Sigmoid colon (tissue), 6 donors: ENCODE measurements at regions not wholly inside any gene's neighbourhood (a gene's known extent, or its start where the extent isn't known, plus 50 kb on each side); places are given as distances from the start of the nearest gene placed in this dataset.

ENCODE experiments used
- DNase-seq: peaks from one replicate; pipeline ENCODE4 v3.0.0-alpha.2; 2019
- H3K27ac ChIP-seq, 4 donors: fragments of 200-600 bp; sonication (generic); one replicate each; pipeline ENCODE4 v1.5.1; 2016 to 2019; ENCODE audit warnings: mild to moderate bottlenecking in 1 of 4
- H3K27me3 ChIP-seq, 3 donors: fragments of 200-600 bp; sonication (generic); one replicate each; pipeline ENCODE4 v1.5.1; 2019; ENCODE audit warnings: mild to moderate bottlenecking in 1 of 3
- H3K36me3 ChIP-seq, 4 donors: fragments of 200-600 bp; sonication (generic); one replicate each; pipeline ENCODE4 v1.5.1; 2016 to 2019
- H3K4me1 ChIP-seq, 4 donors: fragments of 200-600 bp; sonication (generic); one replicate each; pipeline ENCODE4 v1.5.1; 2017 to 2019
- H3K4me3 ChIP-seq, 4 donors: fragments of 200-600 bp; sonication (generic); one replicate each; pipeline ENCODE4 v1.5.1; 2017 to 2019; ENCODE audit warnings: mild to moderate bottlenecking in 2 of 4, moderate library complexity in 1 of 4
- H3K9me3 ChIP-seq, 4 donors: fragments of 200-600 bp in 3 of 4; sonication (generic) in 3 of 4; one replicate each; pipeline versions ENCODE4 v1.5.1 to v1.6.1; 2013 to 2019
- EP300 ChIP-seq, 4 donors: sonication (generic); formaldehyde crosslinking; IDR thresholded peaks; one replicate each; pipeline ENCODE4 v1.6.1; 2017; ENCODE audit warnings: antibody characterized with exemption in 4 of 4
- POLR2A ChIP-seq, 2 donors: fragments of 450-650 bp; IDR thresholded peaks; one replicate each; pipeline ENCODE4 v1.6.1; 2016; ENCODE audit warnings: antibody characterized with exemption in 2 of 2, mild to moderate bottlenecking in 2 of 2, moderate library complexity in 2 of 2
- POLR2AphosphoS5 ChIP-seq, 4 donors: sonication (generic); formaldehyde crosslinking; IDR thresholded peaks; one replicate each; pipeline ENCODE4 v1.6.1; 2017; ENCODE audit warnings: antibody characterized with exemption in 4 of 4
- WGBS, 2 donors: extraction: QIAGEN DNeasy Blood & Tissue Kit; methylation state at CpG; one replicate each; pipeline ENCODE4 v1.1.7; 2013; 5-methylcytosine and 5-hydroxymethylcytosine counted together
- intact Hi-C: fragments of 100-400 bp; cut with DNase I; formaldehyde crosslinking; loops from one replicate; pipeline ENCODE4 v1.15.1; 2023
- TF ChIP-seq, protein P1 (sequence below), 4 experiments: fragments of 450-650 bp in 3 of 4; fragments of 200-600 bp in 1 of 4; IDR thresholded peaks; one replicate each; pipeline ENCODE4 v1.5.1; 2016 to 2019; ENCODE audit warnings: antibody characterized with exemption in 4 of 4, mild to moderate bottlenecking in 3 of 4, moderate library complexity in 2 of 4
- donor health status: healthy with polysubstance abuse.
- donor health status: healthy.

DNA sequence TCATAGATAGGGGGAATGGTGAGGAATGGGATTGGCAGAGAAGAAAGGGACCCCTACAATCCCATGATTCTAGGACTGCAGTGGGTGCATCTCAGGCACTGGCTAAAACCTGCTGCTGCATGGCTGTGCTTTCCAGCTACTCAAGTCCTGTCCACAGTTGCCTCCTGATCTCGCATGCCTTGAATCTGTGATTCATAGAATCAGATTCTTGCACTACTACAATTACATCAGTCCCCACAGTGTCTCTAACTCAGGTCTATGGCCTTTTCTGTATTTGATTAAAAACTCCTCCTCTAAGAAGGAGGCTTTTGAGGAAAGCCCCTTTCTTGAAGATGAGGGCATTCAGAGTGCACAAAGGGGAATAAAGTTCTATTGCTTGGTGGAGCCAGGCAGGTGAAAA lies 117.4 kb downstream of the LRATD1 start:
- TF ChIP-seq POLR2AphosphoS5 (IDR thresholded peaks at IDR 0.05) (no peak), POLR2A (IDR thresholded peaks at IDR 0.05) (no peak), EP300 (IDR thresholded peaks at IDR 0.05) (no peak)
- TF ChIP-seq, protein P1, sequence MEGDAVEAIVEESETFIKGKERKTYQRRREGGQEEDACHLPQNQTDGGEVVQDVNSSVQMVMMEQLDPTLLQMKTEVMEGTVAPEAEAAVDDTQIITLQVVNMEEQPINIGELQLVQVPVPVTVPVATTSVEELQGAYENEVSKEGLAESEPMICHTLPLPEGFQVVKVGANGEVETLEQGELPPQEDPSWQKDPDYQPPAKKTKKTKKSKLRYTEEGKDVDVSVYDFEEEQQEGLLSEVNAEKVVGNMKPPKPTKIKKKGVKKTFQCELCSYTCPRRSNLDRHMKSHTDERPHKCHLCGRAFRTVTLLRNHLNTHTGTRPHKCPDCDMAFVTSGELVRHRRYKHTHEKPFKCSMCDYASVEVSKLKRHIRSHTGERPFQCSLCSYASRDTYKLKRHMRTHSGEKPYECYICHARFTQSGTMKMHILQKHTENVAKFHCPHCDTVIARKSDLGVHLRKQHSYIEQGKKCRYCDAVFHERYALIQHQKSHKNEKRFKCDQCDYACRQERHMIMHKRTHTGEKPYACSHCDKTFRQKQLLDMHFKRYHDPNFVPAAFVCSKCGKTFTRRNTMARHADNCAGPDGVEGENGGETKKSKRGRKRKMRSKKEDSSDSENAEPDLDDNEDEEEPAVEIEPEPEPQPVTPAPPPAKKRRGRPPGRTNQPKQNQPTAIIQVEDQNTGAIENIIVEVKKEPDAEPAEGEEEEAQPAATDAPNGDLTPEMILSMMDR (IDR thresholded peaks at IDR 0.05) = no peak
- Histone ChIP-seq H3K27ac (no peak overlapping the region), H3K4me3 (no peak overlapping the region), H3K27me3 (no peaks in the 10 kb centered on the region), H3K4me1 (no peaks in the 10 kb centered on the region), H3K36me3 (no peaks in the 10 kb centered on the region), H3K9me3 (no peaks in the 10 kb centered on the region)
- WGBS, 2 donors = 85 to 88% methylated on average over 1 of the region's 1 CpG
- intact Hi-C loops = no loop called here
- no peak for DNase-seq

GRCh38 chr2:14750433-14750832 lies 117.9 kb downstream of the LRATD1 start:
- TF ChIP-seq EP300 (IDR thresholded peaks at IDR 0.05) (no peak), POLR2AphosphoS5 (IDR thresholded peaks at IDR 0.05) (no peak), POLR2A (IDR thresholded peaks at IDR 0.05) (no peak)
- TF ChIP-seq, protein P1 (IDR thresholded peaks at IDR 0.05) = no peak
- no peak overlapping the region for H3K4me3 ChIP-seq
- no peaks in the 10 kb centered on the region for H3K36me3 ChIP-seq
- no peaks in the 10 kb centered on the region for H3K27me3 ChIP-seq
- 90 to 92% methylated on average over 5 of the region's 5 CpGs for WGBS, 2 donors
- H3K9me3 ChIP-seq = no peaks in the 10 kb centered on the region
- DNase-seq = no peak
- no peaks in the 10 kb centered on the region for H3K4me1 ChIP-seq
- H3K27ac ChIP-seq = no peak overlapping the region
- intact Hi-C loops = no loop called here

DNA sequence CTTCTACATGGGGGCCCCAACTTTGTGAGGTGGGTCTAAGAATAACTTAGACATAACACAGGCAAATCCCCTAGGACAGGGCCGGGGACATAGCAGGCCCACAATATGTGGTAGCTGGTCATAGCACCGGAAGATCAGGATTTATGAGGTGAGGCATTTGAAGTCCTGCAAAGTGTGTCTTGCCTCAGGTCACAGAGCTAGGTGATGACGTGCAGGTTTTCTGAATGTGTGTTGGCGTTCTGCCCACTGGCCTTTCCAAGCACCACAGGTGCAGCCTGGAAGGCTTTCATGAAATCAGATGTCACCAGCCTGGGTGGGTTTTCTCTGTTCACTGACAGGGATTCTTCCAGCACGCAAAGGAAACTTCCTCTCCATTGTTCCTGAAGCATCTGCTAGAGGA lies 119.1 kb downstream of the LRATD1 start:
- Histone ChIP-seq H3K27ac (no peak overlapping the region), H3K4me1 (no peaks in the 10 kb centered on the region), H3K36me3 (no peaks in the 10 kb centered on the region), H3K4me3 (no peak overlapping the region), H3K9me3 (no peaks in the 10 kb centered on the region), H3K27me3 (no peaks in the 10 kb centered on the region)
- 81 to 84% methylated on average over 5 of the region's 5 CpGs for WGBS, 2 donors
- DNase-seq = no peak
- intact Hi-C loops = no loop called here
- TF ChIP-seq, protein P1 (IDR thresholded peaks at IDR 0.05) = no peak
- TF ChIP-seq EP300 (IDR thresholded peaks at IDR 0.05) = no peak
- no peak for TF ChIP-seq POLR2A (IDR thresholded peaks at IDR 0.05)
- no peak for TF ChIP-seq POLR2AphosphoS5 (IDR thresholded peaks at IDR 0.05)

- no peaks in the 10 kb centered on the region for H3K9me3 ChIP-seq
- WGBS, 2 donors = 82 to 87% methylated on average over 3 of the region's 3 CpGs
- no peaks in the 10 kb centered on the region for H3K27me3 ChIP-seq
- H3K27ac ChIP-seq = no peak overlapping the region
- no peak overlapping the region for H3K4me3 ChIP-seq
- no peaks in the 10 kb centered on the region for H3K4me1 ChIP-seq
- intact Hi-C loops = no loop called here
- TF ChIP-seq, protein P1 (IDR thresholded peaks at IDR 0.05) = no peak
- no peak for TF ChIP-seq POLR2AphosphoS5 (IDR thresholded peaks at IDR 0.05)
- DNase-seq = no peak
- no peaks in the 10 kb centered on the region for H3K36me3 ChIP-seq
Observed at GRCh38 chr2:14752295-14752694, 119.8 kb downstream of the LRATD1 start.

DNA sequence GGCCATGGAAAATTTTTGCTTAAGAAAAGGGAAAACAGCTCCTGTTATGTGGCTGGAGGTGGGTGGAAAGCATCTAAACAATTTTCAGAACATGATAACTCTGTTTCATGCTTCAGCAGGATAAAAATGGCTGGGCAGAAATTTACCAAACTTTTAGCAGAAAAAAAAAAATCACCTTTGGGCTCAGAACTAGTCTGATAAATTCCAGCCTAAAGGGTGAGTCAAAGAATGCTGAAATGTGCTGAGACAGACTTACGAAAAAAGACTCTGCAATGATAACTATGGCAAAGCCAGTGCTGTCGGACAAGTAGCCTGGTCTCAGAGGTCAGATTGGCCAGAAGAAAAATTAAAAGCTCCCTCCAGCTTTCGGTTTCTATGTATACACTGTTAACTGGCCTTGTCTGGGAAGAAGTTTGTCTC lies 123.6 kb downstream of the LRATD1 start:
- Histone ChIP-seq H3K4me3 (no peak overlapping the region), H3K27me3 (no peaks in the 10 kb centered on the region), H3K9me3 (no peaks in the 10 kb centered on the region), H3K4me1 (no peaks in the 10 kb centered on the region), H3K27ac (no peak overlapping the region), H3K36me3 (no peaks in the 10 kb centered on the region)
- TF ChIP-seq, protein P1 (IDR thresholded peaks at IDR 0.05) = no peak
- TF ChIP-seq EP300 (IDR thresholded peaks at IDR 0.05) (no peak), POLR2A (IDR thresholded peaks at IDR 0.05) (no peak), POLR2AphosphoS5 (IDR thresholded peaks at IDR 0.05) (no peak)
- intact Hi-C loops = no loop called here
- WGBS, 2 donors = 70 to 75% methylated on average over 3 of the region's 3 CpGs
- no peak for DNase-seq
